IPS-20b (cell line): ENCODE measurements at regions not wholly inside any gene's neighbourhood (a gene's known extent, or its start where the extent isn't known, plus 50 kb on each side); places are given as distances from the start of the nearest gene placed in this dataset.

Experiments used
- H3K27ac ChIP-seq: one replicate; pipeline ENCODE4 v1.5.1; 2013; ENCODE audit warnings: low read length
- H3K27me3 ChIP-seq: 2 replicates; pipeline ENCODE4 v1.6.1; 2013; ENCODE audit warnings: mild to moderate bottlenecking, low read length, inconsistent platforms; ENCODE audit not compliant: insufficient read depth
- H3K36me3 ChIP-seq: 2 replicates; pipeline ENCODE4 v1.6.1; 2013; ENCODE audit warnings: low read depth, mild to moderate bottlenecking, inconsistent platforms, low read length, moderate library complexity; ENCODE audit not compliant: insufficient read depth
- H3K4me1 ChIP-seq: 2 replicates; pipeline ENCODE4 v1.6.1; 2013; ENCODE audit warnings: mild to moderate bottlenecking, control low read depth, inconsistent platforms, low read length, moderate library complexity; ENCODE audit not compliant: insufficient read depth
- H3K4me3 ChIP-seq: 2 replicates; pipeline ENCODE4 v1.5.1; 2013; ENCODE audit warnings: mild to moderate bottlenecking, low read length, inconsistent platforms
- H3K9ac ChIP-seq: 2 replicates; pipeline ENCODE4 v1.6.1; 2013; ENCODE audit warnings: low read depth, mild to moderate bottlenecking, inconsistent platforms, low read length, moderate library complexity
- H3K9me3 ChIP-seq: 2 replicates; pipeline ENCODE4 v1.6.1; 2013; ENCODE audit warnings: mild to moderate bottlenecking, low read depth, low read length, inconsistent platforms; ENCODE audit not compliant: insufficient read depth

- no peaks in the 10 kb centered on the region for H3K27me3 ChIP-seq
- H3K4me1 ChIP-seq: no peaks in the 10 kb centered on the region
- no peak overlapping the region for H3K27ac ChIP-seq
- no peaks in the 10 kb centered on the region for H3K9me3 ChIP-seq
- no peaks in the 10 kb centered on the region for H3K36me3 ChIP-seq
- H3K4me3 ChIP-seq: no peak overlapping the region
- no peak overlapping the region for H3K9ac ChIP-seq
These were observed 491.5 kb downstream of the METTL15 start for GRCh38 chr11:28599656-28600055.

- H3K27ac ChIP-seq: no peak overlapping the region
- H3K9me3 ChIP-seq: no peaks in the 10 kb centered on the region
- H3K4me1 ChIP-seq: no peaks in the 10 kb centered on the region
- no peak overlapping the region for H3K4me3 ChIP-seq
- H3K9ac ChIP-seq: no peak overlapping the region
- no peaks in the 10 kb centered on the region for H3K36me3 ChIP-seq
- H3K27me3 ChIP-seq: no peaks in the 10 kb centered on the region
These were observed 490.3 kb downstream of the METTL15 start for GRCh38 chr11:28598531-28598930.

- no peak overlapping the region for H3K4me3 ChIP-seq
- no peaks in the 10 kb centered on the region for H3K36me3 ChIP-seq
- H3K27ac ChIP-seq: no peak overlapping the region
- no peaks in the 10 kb centered on the region for H3K4me1 ChIP-seq
- no peaks in the 10 kb centered on the region for H3K9me3 ChIP-seq
- H3K27me3 ChIP-seq: no peaks in the 10 kb centered on the region
- H3K9ac ChIP-seq: no peak overlapping the region
These were observed 488.6 kb downstream of the METTL15 start for GRCh38 chr11:28596816-28597215.

- Histone ChIP-seq H3K36me3 (no peaks in the 10 kb centered on the region), H3K9ac (no peak overlapping the region), H3K4me3 (no peak overlapping the region), H3K27ac (no peak overlapping the region), H3K27me3 (no peaks in the 10 kb centered on the region), H3K9me3 (no peaks in the 10 kb centered on the region), H3K4me1 (no peaks in the 10 kb centered on the region)
These were observed 484.0 kb downstream of the METTL15 start for GRCh38 chr11:28592141-28592540.

- Histone ChIP-seq H3K36me3 (no peaks in the 10 kb centered on the region), H3K9me3 (no peaks in the 10 kb centered on the region), H3K4me1 (no peaks in the 10 kb centered on the region), H3K9ac (no peak overlapping the region), H3K27ac (no peak overlapping the region), H3K4me3 (no peak overlapping the region), H3K27me3 (no peaks in the 10 kb centered on the region)
These were observed 476.8 kb downstream of the METTL15 start for GRCh38 chr11:28584992-28585391.

GRCh38 chr11:28582506-28582905 lies 474.3 kb downstream of the METTL15 start:
- no peaks in the 10 kb centered on the region for H3K27me3 ChIP-seq
- no peaks in the 10 kb centered on the region for H3K4me1 ChIP-seq
- no peak overlapping the region for H3K4me3 ChIP-seq
- no peaks in the 10 kb centered on the region for H3K36me3 ChIP-seq
- H3K27ac ChIP-seq: no peak overlapping the region
- H3K9ac ChIP-seq: no peak overlapping the region
- H3K9me3 ChIP-seq: no peaks in the 10 kb centered on the region

GRCh38 chr11:28581286-28582242 lies 473.4 kb downstream of the METTL15 start:
- Histone ChIP-seq H3K4me1 (no peaks in the 10 kb centered on the region), H3K27me3 (no peaks in the 10 kb centered on the region), H3K9me3 (no peaks in the 10 kb centered on the region), H3K9ac (no peak overlapping the region), H3K36me3 (no peaks in the 10 kb centered on the region), H3K27ac (no peak overlapping the region), H3K4me3 (no peak overlapping the region)

- H3K36me3 ChIP-seq: no peaks in the 10 kb centered on the region
These were observed 463.2 kb downstream of the METTL15 start for GRCh38 chr11:28571371-28571770.

GRCh38 chr11:28569106-28569505 lies 460.9 kb downstream of the METTL15 start:
- peaks cover 11% of the 10 kb centered on the region for H3K27me3 ChIP-seq
- no peaks in the 10 kb centered on the region for H3K9me3 ChIP-seq
- no peak overlapping the region for H3K4me3 ChIP-seq
- no peak overlapping the region for H3K27ac ChIP-seq
- H3K4me1 ChIP-seq: no peaks in the 10 kb centered on the region
- H3K9ac ChIP-seq: no peak overlapping the region
- no peaks in the 10 kb centered on the region for H3K36me3 ChIP-seq

More at GRCh38 chr11:28571371-28571770, 463.2 kb downstream of the METTL15 start:
- Histone ChIP-seq H3K27ac (no peak overlapping the region), H3K9me3 (no peaks in the 10 kb centered on the region), H3K9ac (no peak overlapping the region), H3K4me3 (no peak overlapping the region), H3K4me1 (no peaks in the 10 kb centered on the region), H3K27me3 (peaks cover under 1% of the 10 kb centered on the region; the same call in 1 of the 2 replicates)

GRCh38 chr11:28566339-28567089 lies 458.3 kb downstream of the METTL15 start:
- peaks cover 21% of the 10 kb centered on the region for H3K27me3 ChIP-seq
- H3K36me3 ChIP-seq: no peaks in the 10 kb centered on the region
- peak overlapping the region; percentile 29; the same call in 1 of the 2 replicates for H3K9ac ChIP-seq
- no peaks in the 10 kb centered on the region for H3K9me3 ChIP-seq
- no peak overlapping the region for H3K27ac ChIP-seq
- peak overlapping the region; percentile 42; the same call in 1 of the 2 replicates for H3K4me3 ChIP-seq
- no peaks in the 10 kb centered on the region for H3K4me1 ChIP-seq

GRCh38 chr11:28559492-28559891 lies 451.3 kb downstream of the METTL15 start:
- Histone ChIP-seq H3K36me3 (no peaks in the 10 kb centered on the region), H3K4me1 (peaks cover 3% of the 10 kb centered on the region; the same call in 1 of the 2 replicates), H3K9me3 (no peaks in the 10 kb centered on the region), H3K9ac (no peak overlapping the region), H3K27me3 (peaks cover 74% of the 10 kb centered on the region), H3K27ac (no peak overlapping the region), H3K4me3 (no peak overlapping the region)
